GM12872 (cell line): ENCODE measurements at regions not wholly inside any gene's neighbourhood (a gene's known extent, or its start where the extent isn't known, plus 50 kb on each side); places are given as distances from the start of the nearest gene placed in this dataset.

Experiments
- TF ChIP-seq, protein P1 (sequence below): IDR thresholded peaks from 3 replicates; pipeline ENCODE4 v1.5.1; 2011; ENCODE audit warnings: low read depth, mild to moderate bottlenecking, low read length, moderate library complexity; ENCODE audit not compliant: insufficient read depth

DNA sequence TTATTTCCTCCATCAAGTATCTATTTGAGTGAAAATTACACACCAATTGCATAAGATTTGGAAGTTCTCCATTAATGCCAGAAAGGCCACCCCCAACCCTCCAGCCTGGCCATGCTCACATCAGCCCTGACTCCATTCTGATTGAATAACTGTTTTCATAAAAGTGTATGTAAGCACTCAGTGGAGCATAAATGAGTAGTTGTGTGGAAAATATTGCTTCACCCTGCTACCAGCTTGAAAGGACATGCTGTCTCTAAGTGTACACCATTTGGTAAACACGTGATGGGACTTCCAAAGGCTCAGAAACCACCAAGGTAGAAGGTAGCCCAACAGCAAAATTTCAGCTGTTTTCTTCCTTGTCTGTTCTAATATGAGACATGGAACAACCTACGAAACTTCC lies 393.8 kb downstream of the ZNF385D start:
- TF ChIP-seq, protein P1, sequence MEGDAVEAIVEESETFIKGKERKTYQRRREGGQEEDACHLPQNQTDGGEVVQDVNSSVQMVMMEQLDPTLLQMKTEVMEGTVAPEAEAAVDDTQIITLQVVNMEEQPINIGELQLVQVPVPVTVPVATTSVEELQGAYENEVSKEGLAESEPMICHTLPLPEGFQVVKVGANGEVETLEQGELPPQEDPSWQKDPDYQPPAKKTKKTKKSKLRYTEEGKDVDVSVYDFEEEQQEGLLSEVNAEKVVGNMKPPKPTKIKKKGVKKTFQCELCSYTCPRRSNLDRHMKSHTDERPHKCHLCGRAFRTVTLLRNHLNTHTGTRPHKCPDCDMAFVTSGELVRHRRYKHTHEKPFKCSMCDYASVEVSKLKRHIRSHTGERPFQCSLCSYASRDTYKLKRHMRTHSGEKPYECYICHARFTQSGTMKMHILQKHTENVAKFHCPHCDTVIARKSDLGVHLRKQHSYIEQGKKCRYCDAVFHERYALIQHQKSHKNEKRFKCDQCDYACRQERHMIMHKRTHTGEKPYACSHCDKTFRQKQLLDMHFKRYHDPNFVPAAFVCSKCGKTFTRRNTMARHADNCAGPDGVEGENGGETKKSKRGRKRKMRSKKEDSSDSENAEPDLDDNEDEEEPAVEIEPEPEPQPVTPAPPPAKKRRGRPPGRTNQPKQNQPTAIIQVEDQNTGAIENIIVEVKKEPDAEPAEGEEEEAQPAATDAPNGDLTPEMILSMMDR, result no peak

DNA sequence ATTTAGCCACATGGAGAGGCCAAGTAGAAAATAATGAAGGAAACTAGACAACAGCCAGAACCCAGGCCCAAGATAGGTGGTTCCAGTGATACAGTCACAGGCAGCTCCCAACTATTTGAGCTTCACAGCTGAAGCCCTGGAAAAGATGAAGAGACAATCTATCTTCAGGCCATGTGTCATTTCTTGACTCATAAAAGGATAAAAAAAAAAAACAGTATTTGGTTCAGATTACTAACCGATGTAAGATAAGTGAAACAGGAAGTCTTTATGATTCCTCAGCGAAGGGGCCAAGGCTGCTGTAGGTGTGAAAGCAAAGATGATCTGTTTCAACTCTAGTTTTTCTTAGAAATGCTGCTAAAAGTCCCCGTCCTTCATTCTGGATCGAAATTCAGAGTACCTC lies 394.6 kb downstream of the ZNF385D start:
- TF ChIP-seq, protein P1, result no peak

DNA sequence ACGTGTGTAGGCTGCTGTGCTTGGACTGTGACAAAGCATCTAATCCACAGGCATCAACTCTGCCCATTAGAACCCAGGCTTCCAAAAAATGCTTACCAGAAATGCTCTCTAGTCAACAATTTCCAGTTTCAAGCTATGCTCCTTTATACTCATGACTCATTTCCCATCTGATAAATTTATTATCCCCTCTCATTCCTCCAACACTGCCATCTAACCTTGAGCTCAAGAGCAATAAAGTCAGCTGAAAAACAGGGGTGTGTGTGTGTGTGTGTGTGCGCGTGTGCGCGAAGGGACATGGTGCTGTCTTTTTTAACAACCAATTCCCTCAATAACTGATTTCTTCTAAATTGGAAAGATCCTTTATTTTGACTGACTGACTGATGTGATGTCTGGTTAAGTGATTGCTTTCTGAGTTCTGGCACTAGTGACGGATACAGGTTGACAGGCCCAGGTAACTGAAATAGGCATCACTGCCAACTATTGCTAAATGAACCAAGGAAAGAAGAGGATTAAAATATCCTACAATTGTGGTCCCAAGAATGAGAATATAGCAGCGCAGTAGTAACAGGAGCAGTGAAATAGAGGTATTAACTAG lies 405.5 kb downstream of the ZNF385D start:
- TF ChIP-seq, protein P1, result no peak

DNA sequence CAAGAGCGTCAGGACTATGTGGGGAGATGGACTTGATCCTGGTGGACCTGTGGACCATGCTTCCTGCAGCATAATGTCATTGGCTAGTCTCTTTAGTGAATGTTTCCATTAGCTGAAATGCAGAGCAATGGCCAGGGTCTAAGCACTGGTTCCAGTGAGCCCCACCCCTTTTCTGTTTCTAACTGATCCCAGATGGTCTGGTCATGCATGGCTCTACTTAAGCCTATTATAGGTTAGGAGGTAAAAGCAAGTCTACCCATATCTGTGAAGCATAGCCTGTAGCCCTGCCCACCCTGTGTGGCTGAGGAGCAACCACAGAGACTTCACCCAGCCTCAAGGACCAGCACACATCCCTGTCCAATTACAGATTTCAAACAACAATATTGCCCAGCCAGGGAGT lies 419.2 kb downstream of the ZNF385D start:
- TF ChIP-seq, protein P1, result no peak

DNA sequence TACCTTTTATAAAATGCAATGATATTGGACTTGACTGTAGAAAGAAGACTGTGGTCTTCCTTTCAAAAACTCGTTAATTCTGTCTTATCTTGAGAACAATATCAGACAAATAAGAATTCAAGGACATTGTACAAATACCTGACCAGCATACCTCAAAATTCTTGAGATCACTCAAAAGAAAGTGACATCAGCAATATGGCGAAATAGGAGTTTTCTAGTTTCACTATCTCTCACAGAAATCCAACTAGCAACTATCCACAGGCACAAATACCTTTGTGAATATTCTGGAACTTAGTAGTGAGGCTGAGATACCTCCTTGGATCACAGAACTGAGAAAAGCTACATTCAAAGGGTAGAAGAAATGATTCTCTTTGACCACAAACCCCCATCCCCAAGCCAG lies 419.7 kb downstream of the ZNF385D start:
- TF ChIP-seq, protein P1, result no peak

DNA sequence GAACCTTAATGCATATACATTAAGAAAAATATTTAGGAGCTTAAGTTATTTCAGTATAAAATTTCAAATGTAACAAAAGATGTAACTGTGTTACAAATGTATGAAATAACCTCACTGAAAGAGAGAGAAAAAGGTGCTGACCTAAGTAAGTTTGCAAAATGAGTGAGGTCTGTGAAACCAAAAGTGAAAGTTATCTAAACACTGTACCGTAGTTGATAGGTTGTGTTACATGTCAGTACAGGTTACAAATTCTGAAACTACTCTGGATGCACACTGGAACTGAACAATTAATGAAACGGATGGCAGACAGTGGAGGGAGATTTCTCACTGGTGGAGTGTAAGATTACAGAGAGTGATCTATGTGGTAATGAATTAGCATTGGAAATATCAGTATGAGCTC lies 420.7 kb downstream of the ZNF385D start:
- TF ChIP-seq, protein P1, result no peak

DNA sequence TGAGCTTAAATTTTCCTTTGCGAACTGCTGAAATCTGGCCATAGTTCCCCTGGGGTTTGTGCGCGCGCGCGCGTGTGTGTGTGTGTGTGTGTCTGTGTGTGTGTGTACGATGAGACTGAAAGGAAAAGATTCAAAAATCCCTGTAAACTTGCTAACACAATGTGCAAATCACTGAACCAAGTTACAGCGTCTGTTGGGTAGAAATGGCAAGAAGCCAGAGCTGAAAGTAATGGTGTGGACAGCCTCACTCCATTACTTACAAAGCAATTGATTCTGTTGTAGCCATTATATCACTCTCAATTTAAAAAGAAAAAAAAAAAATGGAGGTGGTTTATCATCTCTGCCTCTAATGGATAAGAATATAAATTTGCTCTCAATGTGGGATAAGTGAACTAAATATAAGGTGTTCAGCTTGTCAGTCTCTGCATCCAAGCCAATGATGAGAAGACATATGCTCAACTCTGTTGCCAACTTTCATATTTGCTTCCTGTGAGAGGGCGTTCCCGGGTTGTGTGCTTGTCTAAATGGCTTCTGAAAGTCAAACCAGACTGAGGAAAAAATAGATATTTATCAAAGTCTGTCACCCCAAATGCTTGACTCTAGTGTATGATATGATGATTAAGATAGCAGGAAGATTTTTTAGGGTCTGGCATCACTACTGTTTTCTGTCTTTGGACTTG lies 422.2 kb downstream of the ZNF385D start:
- TF ChIP-seq, protein P1, result no peak
